Stimulated activated CD4-positive, alpha-beta T cell treated with anti-CD3 and anti-CD28 coated beads, Interleukin-15, amount 100 ng/mL, for 48 hours (primary cell): ENCODE measurements at regions not wholly inside any gene's neighbourhood (a gene's known extent, or its start where the extent isn't known, plus 50 kb on each side); places are given as distances from the start of the nearest gene placed in this dataset.
A peak's percentile ranks its signal among the peaks of the same experiment; 100 is the strongest.

Source experiments
- DNase-seq, 2 donors: peaks; one replicate each; pipeline ENCODE4 v3.0.0-alpha.2; 2020; ENCODE audit warnings: low read depth in 2 of 2

DNA sequence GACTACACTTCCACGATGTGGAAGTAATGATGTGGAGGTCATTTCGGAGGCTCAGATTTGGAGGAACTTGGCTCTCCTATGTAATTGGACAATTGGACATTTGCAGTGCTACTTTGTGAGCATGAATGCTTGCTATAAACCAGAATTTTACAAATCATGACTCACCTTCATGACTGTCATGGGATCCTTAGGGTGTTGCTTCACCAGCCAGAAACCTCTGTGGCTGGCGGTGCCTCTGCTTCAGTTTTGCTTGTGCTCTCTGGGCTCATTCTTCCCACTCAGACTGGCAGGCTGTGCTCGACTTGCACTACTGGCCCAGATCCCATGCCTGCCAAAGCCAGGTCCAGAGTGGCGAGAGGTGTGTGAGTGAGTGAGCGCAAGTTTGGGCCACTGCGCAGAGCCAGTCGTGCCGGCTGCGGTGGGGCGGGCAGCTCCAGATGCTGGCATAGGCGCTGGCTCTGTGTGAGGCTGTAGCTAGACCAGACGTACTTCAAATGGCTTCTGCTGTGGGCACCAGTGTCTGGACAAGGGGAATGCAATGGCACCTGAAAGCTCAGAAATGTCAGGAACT is 387.8 kb downstream of the AEBP2 start:
- DNase-seq: no peak

DNA sequence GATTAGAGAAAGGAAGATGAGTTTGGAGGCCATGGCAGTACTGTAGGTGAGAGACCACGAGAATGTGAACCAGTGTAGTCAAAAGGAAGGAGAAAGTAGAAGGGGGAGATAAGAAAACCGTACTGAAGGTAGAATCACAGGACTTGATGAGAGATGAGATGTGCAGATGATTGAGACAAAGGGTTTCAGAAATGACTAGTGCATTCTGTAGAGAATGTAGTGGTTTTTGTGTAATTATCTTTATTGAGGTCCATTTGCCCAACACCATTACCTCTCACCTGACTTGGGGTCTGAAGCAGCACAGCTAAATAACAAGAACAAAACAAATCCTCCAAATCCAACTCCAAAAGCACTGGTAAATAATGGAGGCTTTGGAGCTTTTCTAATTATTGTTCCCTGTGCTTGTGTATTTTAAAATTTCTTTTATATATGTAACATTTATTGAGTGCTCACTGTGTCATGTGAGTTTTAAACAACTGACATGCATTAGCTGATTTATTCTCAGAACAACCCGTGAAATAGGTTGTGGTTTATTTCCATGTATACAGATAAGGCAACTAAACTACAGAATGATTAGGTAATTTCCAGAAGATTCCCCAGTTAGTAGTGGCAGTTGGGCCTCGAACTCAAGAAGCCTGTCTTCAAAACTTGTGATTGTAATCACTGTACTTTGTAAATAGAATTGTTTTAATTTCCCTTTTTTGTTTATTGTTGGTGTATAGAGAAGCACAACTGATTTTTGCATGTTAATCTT is 390.0 kb downstream of the AEBP2 start:
- no peak for DNase-seq

DNA sequence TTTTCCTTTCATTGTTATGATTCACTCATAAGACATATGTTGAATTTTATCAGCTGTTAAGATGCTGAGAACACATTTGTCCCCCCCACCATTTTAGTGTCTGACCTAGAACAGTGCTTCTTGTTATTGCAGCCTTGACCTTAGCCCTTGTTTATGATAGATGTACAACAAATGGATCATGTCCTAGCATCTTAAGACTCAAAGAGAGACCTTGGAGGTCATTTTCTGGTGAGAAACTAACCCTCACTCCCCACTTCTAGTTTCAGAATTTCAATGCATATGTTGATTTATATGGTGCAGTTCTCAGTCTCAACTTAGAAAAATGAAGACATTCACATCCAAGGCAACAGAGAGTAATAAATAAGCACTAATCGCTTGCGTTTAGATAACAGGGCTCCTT is 391.2 kb downstream of the AEBP2 start:
- no peak for DNase-seq

DNA sequence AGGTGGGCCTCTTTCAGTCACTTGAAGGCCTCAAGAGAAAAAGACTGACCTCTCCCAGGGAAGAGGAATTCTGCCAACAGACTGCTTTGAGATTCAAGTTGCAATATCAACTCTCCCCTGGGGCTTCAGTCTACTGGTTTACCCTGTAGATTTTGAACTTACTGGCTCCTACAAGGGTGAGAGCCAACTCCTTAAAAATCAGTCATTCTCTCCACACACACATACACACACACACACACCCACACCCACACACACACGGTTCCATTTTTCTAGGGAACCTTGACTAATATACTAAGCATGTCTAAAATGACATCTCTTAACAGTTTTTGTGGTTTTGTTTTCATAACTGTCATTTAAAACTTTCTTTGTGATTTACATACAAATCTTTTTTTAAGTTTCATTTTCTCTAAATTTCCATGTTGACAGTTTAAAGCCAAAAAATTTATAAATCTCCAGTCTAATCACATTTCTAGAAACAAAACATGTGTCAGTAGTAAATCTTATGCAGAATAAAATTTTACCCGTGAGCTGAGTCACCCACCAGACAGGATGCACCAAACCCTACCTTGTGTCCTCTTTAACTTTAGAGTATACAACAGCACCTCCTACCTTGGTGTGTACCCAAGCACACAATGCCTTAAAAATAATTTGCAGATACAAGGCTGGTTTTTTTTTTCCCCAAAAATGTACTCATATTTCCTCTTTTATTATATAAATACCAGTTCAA is 394.6 kb downstream of the AEBP2 start:
- DNase-seq: peak; percentile 10 to 11

DNA sequence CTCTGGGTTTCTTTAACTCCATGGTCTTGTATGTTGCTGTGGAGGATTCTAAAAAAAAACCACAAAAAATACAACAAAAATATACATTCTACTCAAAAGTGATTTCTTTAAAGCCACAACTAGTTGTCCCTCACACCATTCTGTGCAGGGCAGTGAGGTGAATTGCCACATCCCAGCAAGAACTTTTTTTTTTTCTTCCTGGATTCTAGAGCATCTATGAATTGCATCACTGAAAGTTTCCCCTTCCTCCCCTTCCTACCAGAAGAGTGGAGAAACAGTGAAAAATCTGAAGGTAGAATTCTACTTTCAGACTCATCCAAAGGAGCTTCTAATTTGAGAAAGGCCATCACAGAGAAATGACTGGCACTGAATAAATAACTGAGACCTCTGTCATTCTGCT is 395.3 kb downstream of the AEBP2 start:
- no peak for DNase-seq

DNA sequence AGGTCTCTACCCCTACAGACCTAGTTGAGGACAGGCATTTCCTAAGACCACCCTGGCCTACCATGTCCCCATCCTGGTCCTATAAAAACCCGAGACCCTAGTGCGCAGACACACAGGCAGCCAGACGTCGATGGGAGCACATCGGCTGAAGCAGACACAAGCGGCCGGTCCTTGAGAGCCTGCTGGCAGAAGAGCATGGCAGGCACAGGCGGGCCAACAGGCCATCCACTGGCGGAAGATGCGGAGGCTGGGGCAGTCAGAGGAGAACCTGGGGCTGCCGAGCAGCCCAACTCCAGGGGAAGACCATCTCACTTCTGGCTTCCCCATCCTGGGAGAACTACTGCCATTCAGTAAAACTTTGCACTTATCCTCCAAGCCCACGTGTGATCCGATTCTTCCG is 396.8 kb downstream of the AEBP2 start:
- no peak for DNase-seq

DNA sequence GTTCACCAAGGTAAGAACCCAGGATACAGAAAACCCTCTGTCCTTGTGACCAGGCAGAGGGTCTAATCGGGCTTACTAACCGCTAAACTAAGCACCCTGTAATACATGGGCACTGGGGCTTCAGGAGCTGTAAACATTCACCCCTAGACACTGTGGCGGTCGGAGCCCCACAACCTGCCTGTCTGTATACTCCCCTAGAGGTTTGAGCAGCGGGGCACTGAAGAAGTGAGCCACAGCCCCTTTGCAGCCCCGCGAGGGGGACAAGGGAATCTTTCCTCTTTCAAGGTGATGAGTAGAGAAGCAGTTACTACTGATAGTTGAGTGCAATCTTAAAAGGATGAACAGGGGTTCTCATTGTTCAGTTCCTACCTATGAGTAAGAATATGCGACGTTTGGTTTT is 397.2 kb downstream of the AEBP2 start:
- no peak for DNase-seq

DNA sequence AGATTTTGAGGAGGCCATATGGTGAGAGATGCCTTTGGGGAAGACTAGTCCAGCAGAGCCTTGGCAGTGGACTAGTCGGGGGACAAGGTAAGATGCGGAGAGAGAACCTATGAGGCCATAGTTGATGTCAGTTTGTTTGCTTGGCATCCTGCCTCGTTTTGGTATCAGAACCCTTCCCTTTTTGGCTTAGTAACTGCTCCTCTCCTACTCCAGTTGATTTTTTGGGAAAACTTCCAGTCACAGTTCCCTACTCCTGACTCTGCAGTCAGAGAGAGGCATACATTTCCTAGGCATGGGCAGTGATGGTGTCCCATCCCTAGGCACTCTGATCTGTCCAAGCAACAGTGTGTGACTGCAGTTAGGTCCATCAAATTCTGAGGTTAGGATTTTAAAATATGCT is 398.3 kb downstream of the AEBP2 start:
- no peak for DNase-seq

DNA sequence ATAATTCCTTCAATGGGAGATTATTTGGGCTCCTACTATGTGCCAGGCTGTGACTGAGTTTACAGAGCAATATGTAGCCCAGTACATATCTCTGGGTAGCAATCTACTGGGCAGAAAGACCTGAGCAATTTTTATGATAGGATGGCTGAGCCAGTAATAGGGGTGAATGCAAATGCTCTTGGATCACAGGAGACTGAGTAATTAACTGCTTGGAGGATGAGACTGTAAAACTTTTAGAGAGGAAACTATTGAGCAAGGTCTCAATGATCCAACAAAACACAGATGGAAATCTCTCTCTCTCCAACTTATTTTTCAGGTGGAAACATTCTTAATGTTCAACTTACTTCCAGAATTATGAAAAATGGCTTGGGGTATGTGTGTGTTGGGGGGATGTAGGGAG is 402.2 kb downstream of the AEBP2 start:
- no peak for DNase-seq

DNA sequence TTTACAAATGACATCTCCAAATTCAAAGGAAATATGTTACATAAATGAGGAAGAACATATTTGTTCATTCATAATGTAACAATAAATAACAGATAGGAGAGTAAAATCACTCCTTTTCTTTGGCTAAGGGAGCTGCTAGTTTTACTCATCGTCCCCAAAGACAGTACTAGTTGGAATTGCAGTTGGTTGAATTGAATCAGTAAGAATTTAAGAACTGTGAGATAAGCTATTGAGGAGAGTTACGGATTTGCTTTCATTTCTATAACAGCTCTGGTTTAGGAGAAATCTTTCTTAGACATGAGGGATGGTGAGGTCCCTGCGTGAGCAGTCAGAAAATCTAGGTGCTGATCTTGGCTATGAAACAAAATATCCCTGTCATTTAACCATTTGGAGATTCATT is 402.8 kb downstream of the AEBP2 start:
- no peak for DNase-seq

DNA sequence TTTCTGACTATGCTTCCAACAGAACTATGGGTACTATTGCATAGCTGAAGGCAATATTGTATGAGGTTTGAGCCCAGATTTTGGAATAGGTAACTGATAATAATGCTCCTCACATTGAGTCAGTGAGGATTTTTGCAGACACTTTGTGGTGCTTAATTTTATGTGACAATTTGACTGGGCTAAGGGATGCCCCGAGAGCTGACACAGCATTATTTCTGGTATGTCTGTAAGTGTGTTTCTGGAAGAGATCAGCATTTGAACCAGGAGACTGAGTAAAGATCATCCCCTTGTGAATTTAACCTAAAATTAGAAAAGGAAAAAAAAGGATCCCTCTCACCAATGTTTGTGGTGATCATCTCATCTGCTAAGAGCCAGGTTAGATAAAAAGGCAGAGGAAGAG is 404.9 kb downstream of the AEBP2 start:
- DNase-seq: no peak

DNA sequence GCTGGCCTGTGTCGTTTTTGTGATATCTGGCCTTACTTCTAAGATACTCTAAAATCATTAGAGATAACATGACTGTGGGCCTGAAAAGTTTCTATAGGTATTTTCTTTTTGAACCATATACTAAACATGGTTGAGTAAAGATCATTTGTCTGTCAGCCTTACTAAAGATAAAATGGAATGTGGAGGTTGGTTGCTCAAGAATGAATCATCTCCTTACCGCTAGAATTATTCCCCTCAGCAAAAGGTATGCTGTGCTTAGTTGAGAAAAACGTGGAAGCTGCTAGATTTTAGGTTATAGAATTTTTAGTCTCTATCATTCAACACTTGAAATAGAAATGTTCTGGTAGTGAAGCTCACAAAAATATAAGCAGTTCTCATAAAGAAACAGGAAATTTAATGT is 407.3 kb downstream of the AEBP2 start:
- DNase-seq: no peak

DNA sequence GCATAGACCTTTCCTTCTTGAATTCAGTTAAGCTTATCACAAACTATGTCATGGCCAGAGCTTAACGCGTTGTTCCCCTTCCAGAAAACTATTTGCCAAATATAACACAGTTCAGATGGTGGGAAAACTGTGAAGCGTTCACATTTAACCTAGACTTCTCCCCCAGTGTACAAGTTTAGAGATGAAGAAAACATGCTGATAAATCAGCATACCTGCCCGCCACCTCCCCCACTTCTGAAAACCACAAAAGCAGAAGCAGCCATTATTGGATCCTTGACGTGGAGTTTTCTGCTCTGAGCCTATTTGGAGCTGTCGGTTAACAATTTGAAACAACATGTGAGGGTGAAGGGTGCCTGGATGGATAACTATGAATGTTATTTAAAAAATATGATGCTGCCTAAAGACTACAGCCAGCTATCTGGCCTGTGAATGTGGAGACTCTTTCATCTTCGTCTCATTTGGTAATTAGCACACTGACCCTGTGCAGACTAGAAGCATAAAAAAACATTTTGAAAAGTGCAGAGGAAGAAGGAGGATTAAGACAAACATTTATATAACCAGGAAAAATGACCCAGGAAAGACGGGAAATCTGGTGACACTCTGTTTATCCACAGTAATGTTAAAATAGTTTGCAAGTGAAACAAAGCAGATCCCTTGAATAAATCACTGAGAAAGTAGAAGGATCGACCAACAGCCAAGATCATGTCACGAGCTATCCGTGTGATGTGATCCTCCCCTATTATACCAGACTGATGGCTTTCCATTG is 408.2 kb downstream of the AEBP2 start:
- DNase-seq: no peak

DNA sequence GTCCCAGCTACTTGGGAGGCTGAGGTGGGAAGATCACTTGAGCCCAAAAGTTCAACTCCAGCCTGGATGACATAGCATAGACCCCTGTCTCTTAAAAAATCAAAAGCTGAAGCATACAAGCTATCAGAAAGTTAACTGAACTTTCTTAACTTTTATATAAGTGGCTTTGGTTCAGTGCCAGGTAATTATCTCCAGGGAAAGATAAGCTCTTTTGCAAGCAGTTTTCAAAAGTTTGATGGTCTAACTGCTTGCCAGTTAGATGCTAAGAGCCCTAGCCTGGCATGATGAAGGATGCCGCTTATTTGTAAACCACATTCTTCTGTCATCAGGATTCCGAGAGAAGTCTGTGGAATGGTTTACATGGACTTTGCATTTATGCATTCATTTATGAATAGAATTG is 409.1 kb downstream of the AEBP2 start:
- DNase-seq: no peak

DNA sequence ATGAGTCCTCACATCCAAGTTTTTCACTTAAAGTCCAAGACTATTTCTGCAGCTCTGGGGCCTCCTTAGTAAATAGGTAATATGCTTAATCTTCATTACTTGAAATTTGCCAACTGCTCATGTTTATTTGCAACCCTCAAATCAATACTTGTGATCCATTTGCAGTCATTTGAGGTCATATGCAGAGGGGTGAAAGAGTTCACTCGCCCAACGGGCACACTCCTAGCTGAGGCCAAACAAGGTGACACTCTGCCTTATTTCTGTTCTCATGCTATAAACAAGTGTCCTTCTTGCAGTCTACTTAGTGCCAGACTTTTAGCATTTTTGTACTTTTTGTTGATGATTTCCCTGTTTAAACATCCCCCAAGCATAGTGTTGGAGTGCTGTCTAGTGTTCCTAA is 409.9 kb downstream of the AEBP2 start:
- DNase-seq: no peak

DNA sequence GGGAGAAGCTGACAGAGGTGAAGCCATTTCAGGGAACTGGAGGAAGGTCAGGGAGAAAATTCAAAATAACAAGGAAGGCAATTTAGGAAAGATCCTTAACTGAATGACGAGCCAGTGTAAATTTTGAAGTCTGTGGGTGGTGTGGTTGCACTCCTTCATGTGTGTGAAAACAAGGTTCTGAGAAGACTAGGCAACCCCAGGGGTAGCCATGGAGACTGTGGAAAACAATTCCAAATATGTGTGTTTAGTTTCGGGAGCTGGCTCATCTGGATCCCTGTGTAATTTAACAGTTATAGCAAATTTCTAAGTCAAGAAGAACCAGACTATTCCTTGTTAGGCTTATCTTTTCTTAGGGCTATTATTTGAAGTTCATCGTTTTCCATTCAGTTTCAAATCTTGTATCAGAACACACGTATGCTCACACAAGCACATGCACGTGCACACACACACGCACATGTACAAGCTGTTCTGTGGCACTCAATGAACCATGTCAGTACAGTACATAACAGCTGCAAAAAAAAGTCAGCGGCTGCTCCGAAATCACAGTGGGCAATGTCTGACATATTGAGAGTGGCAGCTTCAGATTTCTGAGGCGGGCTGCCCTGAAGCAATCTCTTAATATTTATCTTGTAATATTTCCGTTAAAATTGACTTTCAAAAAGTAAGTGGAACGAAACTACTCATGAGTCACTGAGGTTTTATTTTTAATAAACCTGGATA is 411.2 kb downstream of the AEBP2 start:
- DNase-seq: no peak

DNA sequence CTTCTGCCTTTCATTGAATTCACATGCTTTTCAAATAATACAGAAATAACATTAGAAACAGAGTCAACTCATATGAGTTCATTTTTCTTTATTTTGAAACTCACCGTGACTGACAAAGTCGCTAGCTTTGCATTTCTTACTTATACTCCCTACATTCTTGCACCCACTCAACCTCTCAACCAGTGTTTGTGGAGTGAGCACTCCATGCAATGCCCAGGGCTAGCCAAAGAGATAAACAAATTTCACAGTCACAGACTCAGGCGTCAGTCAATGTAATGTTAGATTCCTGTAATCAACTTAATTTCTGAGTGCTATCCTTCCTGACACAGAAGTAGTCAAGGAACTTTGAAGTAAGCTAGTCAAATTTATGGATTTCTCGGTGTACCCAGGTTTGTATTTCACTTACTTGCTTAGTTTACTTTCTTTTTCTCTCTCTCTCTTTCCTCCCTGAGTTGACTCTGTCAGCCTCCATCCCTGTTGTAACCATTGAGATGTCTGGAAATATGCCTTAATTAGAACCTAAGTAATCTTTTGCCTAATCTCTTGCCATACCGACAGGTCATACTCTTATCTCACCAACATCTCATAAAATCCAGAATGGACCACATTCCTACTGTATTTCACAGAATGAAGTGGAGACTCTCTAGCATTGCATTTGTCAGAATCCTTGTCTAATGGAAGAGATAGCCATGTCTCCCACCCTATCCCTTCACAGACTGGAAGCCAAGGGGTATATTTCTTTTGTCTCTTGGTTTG is 413.0 kb downstream of the AEBP2 start:
- DNase-seq: no peak

DNA sequence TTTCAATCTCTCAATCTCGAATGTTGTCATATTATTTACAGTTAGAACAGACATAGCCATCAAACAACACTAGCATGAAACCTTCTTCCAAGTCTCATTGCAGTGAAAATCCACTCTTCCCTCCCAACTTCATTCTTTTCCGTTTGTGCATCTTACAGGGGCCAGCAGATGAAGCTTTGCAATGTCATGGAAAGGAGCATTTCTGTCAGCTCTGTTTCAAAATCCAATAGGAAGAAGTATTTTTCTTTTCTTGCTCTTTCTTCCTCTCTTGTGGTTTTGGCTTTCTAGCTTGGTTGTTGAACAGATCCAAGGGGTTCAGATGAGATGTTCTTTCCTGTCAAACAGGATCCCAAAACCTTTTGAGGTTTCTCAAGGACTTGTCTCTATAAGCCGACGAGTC is 416.6 kb downstream of the AEBP2 start:
- no peak for DNase-seq

DNA sequence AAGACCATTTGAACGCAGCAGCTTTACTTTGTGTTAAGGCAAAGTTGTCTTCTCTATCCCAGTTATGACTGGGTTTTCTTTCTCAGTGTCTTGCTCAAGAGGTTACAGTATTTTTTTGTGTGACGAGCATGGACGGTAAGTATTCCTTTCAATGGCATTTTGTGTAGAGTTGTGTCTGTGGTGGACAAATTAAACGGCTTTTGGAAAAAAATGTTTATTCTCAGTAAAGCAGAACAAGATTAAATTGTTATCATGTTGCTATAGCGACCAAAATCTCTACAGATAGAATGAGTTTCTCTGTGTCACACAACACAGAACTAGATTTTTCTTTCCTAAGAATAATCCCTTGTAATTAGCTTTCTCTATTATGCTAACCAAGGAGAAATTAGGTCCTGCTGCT is 417.1 kb downstream of the AEBP2 start:
- DNase-seq: no peak

DNA sequence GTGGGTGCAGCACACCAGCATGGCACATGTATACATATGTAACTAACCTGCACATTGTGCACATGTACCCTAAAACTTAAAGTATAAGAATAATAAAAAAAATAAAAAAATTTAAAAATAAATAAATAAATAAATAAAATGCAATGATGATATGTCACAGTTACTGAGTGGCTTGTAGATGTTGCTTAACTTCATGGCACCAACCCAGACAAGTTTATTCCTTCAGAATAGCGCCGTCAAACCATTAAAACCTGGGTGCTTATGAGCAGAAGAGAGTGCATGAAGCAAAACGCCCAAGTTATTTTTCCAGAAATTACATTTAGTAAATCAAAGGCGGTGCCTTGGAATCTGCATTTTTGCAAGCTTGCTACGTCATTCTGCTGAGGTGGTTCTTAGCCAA is 417.9 kb downstream of the AEBP2 start:
- DNase-seq: no peak

DNA sequence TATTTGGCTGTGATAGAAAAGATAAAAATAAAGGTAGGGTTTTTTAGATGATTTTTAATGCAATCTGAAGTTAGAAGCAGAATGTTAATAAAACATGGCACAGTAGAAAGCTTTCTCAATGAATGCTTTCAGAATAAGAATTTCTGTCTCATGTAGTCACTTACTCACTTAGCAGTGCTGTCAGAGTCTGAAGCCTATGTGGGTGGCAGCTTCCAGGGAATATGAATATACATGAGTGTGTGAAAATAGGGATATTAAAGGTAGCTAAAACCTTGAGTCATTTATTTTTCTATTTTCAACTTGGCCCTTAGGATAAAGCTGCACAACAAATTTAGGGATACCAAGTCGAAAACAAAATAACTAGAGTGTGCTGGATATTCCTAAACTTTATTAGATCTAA is 427.9 kb downstream of the AEBP2 start:
- DNase-seq: no peak
